ENCODE measurements at regions not wholly inside any gene's neighbourhood (a gene's known extent, or its start where the extent isn't known, plus 50 kb on each side); places are given as distances from the start of the nearest gene placed in this dataset.

DNA sequence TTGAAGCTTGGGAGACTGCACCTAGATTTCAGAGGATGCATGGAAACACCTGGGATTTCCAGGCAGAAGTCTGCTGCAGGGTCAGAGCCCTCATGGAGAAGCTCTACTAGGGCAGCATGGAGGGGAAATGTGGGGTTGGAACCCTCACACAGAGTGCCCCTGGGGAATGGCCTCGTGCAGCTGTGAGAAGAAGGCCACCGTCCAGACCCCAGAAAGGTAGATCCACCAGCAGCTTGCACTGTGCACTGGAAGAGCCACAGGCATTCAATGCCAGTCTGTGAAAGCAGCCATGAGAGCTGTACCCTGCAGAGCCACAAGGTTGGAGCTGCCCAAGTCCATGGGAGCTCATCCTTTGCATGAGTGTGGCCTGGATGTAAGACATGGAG lies 285.3 kb upstream of the FAM174A start:
- no peaks in the 10 kb centered on the region for H3K27me3 ChIP-seq (replicated peaks; ENCODE audit: control insufficient read depth, insufficient read depth, low read length)
- H3K36me3 ChIP-seq (ENCODE audit: control insufficient read depth, insufficient read depth, low read length): no peaks in the 10 kb centered on the region
- no peak for DNase-seq (ENCODE audit: extremely low read depth, insufficient read length)
- H3K4me3 ChIP-seq (replicated peaks; ENCODE audit: low read depth, low read length): no peak overlapping the region
- TF ChIP-seq, protein P1, sequence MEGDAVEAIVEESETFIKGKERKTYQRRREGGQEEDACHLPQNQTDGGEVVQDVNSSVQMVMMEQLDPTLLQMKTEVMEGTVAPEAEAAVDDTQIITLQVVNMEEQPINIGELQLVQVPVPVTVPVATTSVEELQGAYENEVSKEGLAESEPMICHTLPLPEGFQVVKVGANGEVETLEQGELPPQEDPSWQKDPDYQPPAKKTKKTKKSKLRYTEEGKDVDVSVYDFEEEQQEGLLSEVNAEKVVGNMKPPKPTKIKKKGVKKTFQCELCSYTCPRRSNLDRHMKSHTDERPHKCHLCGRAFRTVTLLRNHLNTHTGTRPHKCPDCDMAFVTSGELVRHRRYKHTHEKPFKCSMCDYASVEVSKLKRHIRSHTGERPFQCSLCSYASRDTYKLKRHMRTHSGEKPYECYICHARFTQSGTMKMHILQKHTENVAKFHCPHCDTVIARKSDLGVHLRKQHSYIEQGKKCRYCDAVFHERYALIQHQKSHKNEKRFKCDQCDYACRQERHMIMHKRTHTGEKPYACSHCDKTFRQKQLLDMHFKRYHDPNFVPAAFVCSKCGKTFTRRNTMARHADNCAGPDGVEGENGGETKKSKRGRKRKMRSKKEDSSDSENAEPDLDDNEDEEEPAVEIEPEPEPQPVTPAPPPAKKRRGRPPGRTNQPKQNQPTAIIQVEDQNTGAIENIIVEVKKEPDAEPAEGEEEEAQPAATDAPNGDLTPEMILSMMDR (IDR thresholded peaks at IDR 0.05; ENCODE audit: insufficient read depth, low read length, poor library complexity, severe bottlenecking): no peak

DNA sequence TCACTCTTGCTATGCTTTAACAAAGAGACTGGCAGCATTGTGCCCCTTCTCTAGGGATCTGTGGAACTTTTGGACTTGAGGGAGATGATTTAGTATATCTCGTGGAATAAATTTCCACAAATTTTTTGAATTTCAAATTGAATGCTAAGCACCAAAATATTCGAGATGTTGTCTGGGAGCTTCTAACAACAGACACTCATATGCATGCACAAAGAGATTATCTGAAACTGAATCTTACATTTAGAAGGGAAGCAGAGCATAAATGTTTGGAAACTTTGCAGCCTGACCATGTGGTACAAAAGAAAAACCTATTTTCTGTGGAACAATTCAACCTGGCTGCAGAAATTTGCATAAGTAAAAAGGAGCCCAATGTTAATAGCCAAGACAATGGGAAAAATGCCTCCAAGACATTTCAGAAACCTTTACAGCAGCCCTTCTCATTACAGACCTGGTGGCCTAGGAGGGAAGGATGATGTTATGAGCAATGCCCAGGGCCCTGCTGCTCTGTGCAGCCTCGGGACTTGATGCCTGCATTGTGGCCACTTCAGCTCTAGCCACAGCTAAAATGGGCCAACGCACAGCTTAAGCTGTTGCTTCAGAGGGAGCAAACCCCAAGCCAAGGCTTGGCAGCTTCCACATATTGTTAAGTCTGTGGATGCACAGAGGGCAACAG lies 285.8 kb upstream of the FAM174A start:
- no peaks in the 10 kb centered on the region for H3K36me3 ChIP-seq (ENCODE audit: control insufficient read depth, insufficient read depth, low read length)
- H3K27me3 ChIP-seq (replicated peaks; ENCODE audit: control insufficient read depth, insufficient read depth, low read length): no peaks in the 10 kb centered on the region
- TF ChIP-seq, protein P1 (IDR thresholded peaks at IDR 0.05; ENCODE audit: insufficient read depth, low read length, poor library complexity, severe bottlenecking): no peak
- no peak for DNase-seq (ENCODE audit: extremely low read depth, insufficient read length)
- no peak overlapping the region for H3K4me3 ChIP-seq (replicated peaks; ENCODE audit: low read depth, low read length)

DNA sequence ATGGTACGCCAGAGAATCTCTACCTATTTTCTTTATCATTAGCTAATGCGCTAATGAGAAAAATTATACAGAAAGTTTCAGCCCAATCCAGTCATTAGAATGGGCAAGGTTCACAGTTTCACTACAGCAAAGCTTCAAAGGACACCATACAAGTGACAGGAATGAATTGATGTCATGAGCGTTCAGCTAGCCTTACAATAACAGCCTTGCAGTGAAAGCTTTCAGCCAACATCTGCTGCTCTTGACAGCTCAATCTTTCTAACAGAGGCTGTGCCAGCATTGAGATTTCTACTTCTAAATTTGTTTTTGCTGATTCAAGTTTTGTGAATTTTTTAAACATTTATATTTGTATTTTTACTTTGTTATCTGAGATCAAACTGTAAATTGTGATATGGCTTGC lies 302.4 kb upstream of the FAM174A start:
- H3K27me3 ChIP-seq (replicated peaks; ENCODE audit: control insufficient read depth, insufficient read depth, low read length): no peaks in the 10 kb centered on the region
- no peak overlapping the region for H3K4me3 ChIP-seq (replicated peaks; ENCODE audit: low read depth, low read length)
- H3K36me3 ChIP-seq (ENCODE audit: control insufficient read depth, insufficient read depth, low read length): no peaks in the 10 kb centered on the region
- TF ChIP-seq, protein P1 (IDR thresholded peaks at IDR 0.05; ENCODE audit: insufficient read depth, low read length, poor library complexity, severe bottlenecking): no peak
- no peak for DNase-seq (ENCODE audit: extremely low read depth, insufficient read length)

DNA sequence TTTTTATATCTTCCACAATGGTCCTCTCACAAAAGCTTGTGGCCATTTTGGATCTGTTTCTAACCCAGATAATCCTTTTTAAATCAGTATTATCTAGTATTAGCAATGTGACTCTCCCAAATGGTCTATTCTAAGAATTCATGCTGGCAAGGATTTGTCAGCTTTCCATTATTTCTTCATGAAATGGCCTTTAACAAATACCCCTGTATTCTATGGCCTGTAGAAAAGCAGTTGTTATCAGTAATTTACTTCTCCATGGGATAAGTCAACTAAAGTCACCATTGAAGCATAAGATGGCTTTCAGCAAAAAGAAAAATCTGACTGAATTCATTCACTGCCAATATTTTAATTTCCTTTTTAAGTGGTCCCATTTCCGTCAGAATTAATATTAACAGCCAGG lies 346.4 kb upstream of the FAM174A start:
- TF ChIP-seq, protein P1 (IDR thresholded peaks at IDR 0.05; ENCODE audit: insufficient read depth, low read length, poor library complexity, severe bottlenecking): no peak
- no peak for DNase-seq (ENCODE audit: extremely low read depth, insufficient read length)
- no peaks in the 10 kb centered on the region for H3K36me3 ChIP-seq (ENCODE audit: control insufficient read depth, insufficient read depth, low read length)
- H3K27me3 ChIP-seq (replicated peaks; ENCODE audit: control insufficient read depth, insufficient read depth, low read length): no peaks in the 10 kb centered on the region
- H3K4me3 ChIP-seq (replicated peaks; ENCODE audit: low read depth, low read length): no peak overlapping the region

DNA sequence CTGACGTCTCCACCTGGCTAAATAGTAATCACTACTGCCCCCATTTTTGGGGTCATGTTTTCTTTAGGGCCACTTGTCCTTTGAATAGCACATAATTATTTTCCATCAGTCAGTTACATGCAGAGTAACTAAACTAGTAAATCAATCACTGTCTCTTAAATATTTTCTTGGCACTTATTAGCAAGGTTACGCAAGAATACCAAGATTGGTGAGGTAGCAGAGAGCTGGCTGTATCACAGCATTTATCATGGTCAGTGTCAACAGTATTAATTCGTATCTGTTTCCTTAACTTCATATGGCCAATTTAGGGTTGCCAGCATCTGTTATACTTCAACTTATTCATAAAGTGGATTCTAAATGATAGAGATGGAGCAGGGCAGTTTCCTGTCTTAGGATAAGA lies 346.8 kb upstream of the FAM174A start:
- no peak overlapping the region for H3K4me3 ChIP-seq (replicated peaks; ENCODE audit: low read depth, low read length)
- no peaks in the 10 kb centered on the region for H3K27me3 ChIP-seq (replicated peaks; ENCODE audit: control insufficient read depth, insufficient read depth, low read length)
- H3K36me3 ChIP-seq (ENCODE audit: control insufficient read depth, insufficient read depth, low read length): no peaks in the 10 kb centered on the region
- no peak for DNase-seq (ENCODE audit: extremely low read depth, insufficient read length)
- TF ChIP-seq, protein P1 (IDR thresholded peaks at IDR 0.05; ENCODE audit: insufficient read depth, low read length, poor library complexity, severe bottlenecking): no peak

DNA sequence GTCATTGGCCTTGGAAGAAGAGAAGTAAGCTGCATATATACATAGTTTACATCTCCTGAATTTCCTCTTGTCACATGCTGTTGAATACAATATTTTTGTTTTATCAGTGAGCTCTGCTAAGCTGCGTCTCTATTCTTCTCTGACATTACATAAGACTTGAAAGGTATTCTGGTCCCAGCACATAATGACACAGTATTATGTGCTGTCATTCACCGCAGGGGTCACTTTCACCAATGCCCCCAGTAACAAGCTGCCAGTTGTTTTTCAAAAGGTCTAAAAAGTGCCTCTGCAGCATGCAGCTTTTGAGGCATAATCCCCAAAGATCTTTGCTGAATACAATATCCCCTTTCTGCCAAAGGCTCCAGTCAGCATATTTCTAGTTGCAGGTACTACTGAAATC lies 349.0 kb upstream of the FAM174A start:
- no peaks in the 10 kb centered on the region for H3K36me3 ChIP-seq (ENCODE audit: control insufficient read depth, insufficient read depth, low read length)
- TF ChIP-seq, protein P1 (IDR thresholded peaks at IDR 0.05; ENCODE audit: insufficient read depth, low read length, poor library complexity, severe bottlenecking): no peak
- no peak overlapping the region for H3K4me3 ChIP-seq (replicated peaks; ENCODE audit: low read depth, low read length)
- no peaks in the 10 kb centered on the region for H3K27me3 ChIP-seq (replicated peaks; ENCODE audit: control insufficient read depth, insufficient read depth, low read length)
- DNase-seq (ENCODE audit: extremely low read depth, insufficient read length): no peak

All from GM06990 (cell line).